DND-41 (cell line): ENCODE measurements at regions not wholly inside any gene's neighbourhood (a gene's known extent, or its start where the extent isn't known, plus 50 kb on each side); places are given as distances from the start of the nearest gene placed in this dataset.

Experiments
- ATAC-seq: fragments of 200-7000 bp; cut with Tn5 transposase; 3 replicates; pipeline ENCODE4 v1.9.1; 2021; ENCODE audit warnings: low read depth; ENCODE audit not compliant: insufficient read depth
- DNase-seq: peaks from one replicate; pipeline ENCODE4 v3.0.0-alpha.2; 2020
- H2AFZ ChIP-seq: 2 replicates; pipeline ENCODE4 v1.6.0; 2012; ENCODE audit warnings: low read depth, low read length
- H3K27ac ChIP-seq: 2 replicates; pipeline ENCODE4 v1.5.1; 2012; ENCODE audit warnings: low read length, inconsistent platforms
- H3K27me3 ChIP-seq: fragments of 200-600 bp; sonication (generic); 2 replicates; pipeline ENCODE4 v1.6.0; 2012; ENCODE audit warnings: low read length, mild to moderate bottlenecking, inconsistent platforms; ENCODE audit not compliant: insufficient read depth, poor library complexity
- H3K36me3 ChIP-seq: 2 replicates; pipeline ENCODE4 v1.5.1; 2012; ENCODE audit warnings: low read length, inconsistent platforms; ENCODE audit not compliant: insufficient read depth
- H3K4me1 ChIP-seq: 2 replicates; pipeline ENCODE4 v1.5.1; 2012; ENCODE audit warnings: mild to moderate bottlenecking, low read length; ENCODE audit not compliant: insufficient read depth
- H3K4me2 ChIP-seq: 2 replicates; pipeline ENCODE4 v1.6.0; 2012; ENCODE audit warnings: mild to moderate bottlenecking, moderate library complexity, low read length, inconsistent platforms; ENCODE audit not compliant: insufficient read depth
- H3K4me3 ChIP-seq, 2 experiments: fragments of 200-600 bp in 1 of 2; shearing (Covaris generic) in 1 of 2; 2 replicates each; pipeline ENCODE4 v1.5.1; 2012 to 2016; ENCODE audit warnings: inconsistent platforms in 2 of 2, low read length in 2 of 2, mild to moderate bottlenecking in 2 of 2, low read depth in 1 of 2, moderate library complexity in 1 of 2
- H3K79me2 ChIP-seq: 2 replicates; pipeline ENCODE4 v1.6.0; 2012; ENCODE audit warnings: low read length, inconsistent platforms; ENCODE audit not compliant: insufficient read depth
- H3K9ac ChIP-seq: 2 replicates; pipeline ENCODE4 v1.6.0; 2012; ENCODE audit warnings: low read depth, mild to moderate bottlenecking, inconsistent platforms, low read length, moderate library complexity
- H3K9me3 ChIP-seq: 2 replicates; pipeline ENCODE4 v1.5.1; 2012; ENCODE audit warnings: low read length, moderate library complexity, mild to moderate bottlenecking, inconsistent platforms; ENCODE audit not compliant: insufficient read depth, severe bottlenecking
- H4K20me1 ChIP-seq: 2 replicates; pipeline ENCODE4 v1.6.0; 2012; ENCODE audit warnings: low read length; ENCODE audit not compliant: insufficient read depth
- EZH2 ChIP-seq: IDR thresholded peaks from 3 replicates; pipeline ENCODE4 v1.6.1; 2012; ENCODE audit warnings: borderline replicate concordance, low read depth, mild to moderate bottlenecking, moderate library complexity, low read length, inconsistent platforms; ENCODE audit not compliant: severe bottlenecking
- TF ChIP-seq, protein P1 (sequence below): IDR thresholded peaks from 2 replicates; pipeline ENCODE4 v1.5.1; 2012; ENCODE audit warnings: borderline replicate concordance, low read length, moderate library complexity, mild to moderate bottlenecking; ENCODE audit not compliant: poor library complexity, severe bottlenecking; ENCODE audit errors: extremely low read depth

DNA sequence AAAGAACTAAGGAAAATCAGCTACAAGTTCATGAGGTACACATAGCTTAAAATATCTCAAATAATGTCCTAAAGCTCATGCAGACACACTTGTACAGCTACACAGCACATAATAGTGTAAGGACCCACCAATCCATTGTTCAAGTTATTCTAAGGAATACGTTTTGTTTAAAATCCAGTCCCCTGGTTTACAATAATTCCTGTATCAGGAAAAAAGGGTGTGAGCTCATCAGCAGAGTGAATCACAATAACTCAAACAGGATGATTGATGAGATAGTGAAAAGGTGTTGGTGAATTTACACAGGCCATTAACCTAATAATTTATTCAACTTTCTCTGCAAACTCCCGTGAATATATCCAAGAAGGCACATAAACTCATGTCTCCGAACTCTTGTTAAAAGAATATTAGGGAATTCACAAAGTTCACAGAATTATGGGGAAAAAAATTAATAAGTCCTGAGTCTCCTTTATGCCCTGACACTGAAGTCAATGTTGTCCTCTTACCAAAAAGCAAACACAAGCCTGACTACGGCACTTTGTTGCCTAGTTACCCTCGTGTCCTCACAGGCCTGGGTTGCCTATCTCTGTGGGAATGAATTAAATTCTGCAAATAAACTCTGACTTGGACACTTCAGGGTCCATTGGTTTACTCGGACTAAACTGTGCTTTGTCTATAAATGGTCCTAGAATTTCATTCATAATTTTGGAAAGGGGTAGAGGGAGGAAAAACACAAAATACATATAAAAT lies 142.8 kb upstream of the PDE4D start:
- Histone ChIP-seq H3K4me3 (no peak overlapping the region), H3K27ac (no peak overlapping the region)
- no peak for DNase-seq

DNA sequence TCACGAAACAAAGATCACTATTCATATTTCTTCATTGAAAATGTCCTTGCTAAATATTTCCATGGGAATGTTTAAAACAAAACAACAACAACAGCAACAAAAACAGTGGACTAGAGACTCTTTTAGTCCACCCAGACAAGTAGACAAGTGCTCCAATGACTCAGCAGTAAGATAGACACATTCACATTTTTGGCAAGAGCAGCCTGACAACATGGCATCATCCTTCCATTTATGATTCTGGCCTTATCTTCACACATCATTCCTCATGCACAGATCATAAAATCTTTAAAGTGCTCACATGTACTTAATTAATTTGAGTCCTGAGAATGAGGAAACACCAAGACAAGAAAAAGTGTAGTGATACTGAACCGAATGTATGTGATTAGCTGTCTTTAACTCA lies 132.6 kb upstream of the PDE4D start:
- Histone ChIP-seq H3K4me1 (no peaks in the 10 kb centered on the region), H4K20me1 (no peaks in the 10 kb centered on the region), H3K4me3 (no peak overlapping the region), H3K4me2 (no peak overlapping the region), H3K36me3 (no peaks in the 10 kb centered on the region), H3K79me2 (no peaks in the 10 kb centered on the region), H2AFZ (no peak overlapping the region), H3K27me3 (no peaks in the 10 kb centered on the region), H3K9ac (no peak overlapping the region), H3K27ac (no peak overlapping the region), H3K9me3 (no peaks in the 10 kb centered on the region)
- ATAC-seq (no peak), DNase-seq (no peak)
- no peak for TF ChIP-seq EZH2
- TF ChIP-seq, protein P1, sequence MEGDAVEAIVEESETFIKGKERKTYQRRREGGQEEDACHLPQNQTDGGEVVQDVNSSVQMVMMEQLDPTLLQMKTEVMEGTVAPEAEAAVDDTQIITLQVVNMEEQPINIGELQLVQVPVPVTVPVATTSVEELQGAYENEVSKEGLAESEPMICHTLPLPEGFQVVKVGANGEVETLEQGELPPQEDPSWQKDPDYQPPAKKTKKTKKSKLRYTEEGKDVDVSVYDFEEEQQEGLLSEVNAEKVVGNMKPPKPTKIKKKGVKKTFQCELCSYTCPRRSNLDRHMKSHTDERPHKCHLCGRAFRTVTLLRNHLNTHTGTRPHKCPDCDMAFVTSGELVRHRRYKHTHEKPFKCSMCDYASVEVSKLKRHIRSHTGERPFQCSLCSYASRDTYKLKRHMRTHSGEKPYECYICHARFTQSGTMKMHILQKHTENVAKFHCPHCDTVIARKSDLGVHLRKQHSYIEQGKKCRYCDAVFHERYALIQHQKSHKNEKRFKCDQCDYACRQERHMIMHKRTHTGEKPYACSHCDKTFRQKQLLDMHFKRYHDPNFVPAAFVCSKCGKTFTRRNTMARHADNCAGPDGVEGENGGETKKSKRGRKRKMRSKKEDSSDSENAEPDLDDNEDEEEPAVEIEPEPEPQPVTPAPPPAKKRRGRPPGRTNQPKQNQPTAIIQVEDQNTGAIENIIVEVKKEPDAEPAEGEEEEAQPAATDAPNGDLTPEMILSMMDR = no peak

More for the DNA sequence above, 142.8 kb upstream of the PDE4D start:
- no peak overlapping the region for H2AFZ ChIP-seq
- no peak for ATAC-seq
- H3K4me1 ChIP-seq = no peaks in the 10 kb centered on the region
- H3K4me2 ChIP-seq = no peak overlapping the region
- no peak overlapping the region for H3K9ac ChIP-seq
- no peaks in the 10 kb centered on the region for H3K79me2 ChIP-seq
- no peak for TF ChIP-seq EZH2
- TF ChIP-seq, protein P1 = no peak
- H3K36me3 ChIP-seq = no peaks in the 10 kb centered on the region
- H3K27me3 ChIP-seq = no peaks in the 10 kb centered on the region
- no peaks in the 10 kb centered on the region for H3K9me3 ChIP-seq
- H4K20me1 ChIP-seq = no peaks in the 10 kb centered on the region

- H2AFZ ChIP-seq = no peak overlapping the region
- H3K4me2 ChIP-seq = no peak overlapping the region
- H3K27me3 ChIP-seq = no peaks in the 10 kb centered on the region
- H3K9ac ChIP-seq = no peak overlapping the region
- no peaks in the 10 kb centered on the region for H3K4me1 ChIP-seq
- ATAC-seq (no peak), DNase-seq (no peak)
- H3K79me2 ChIP-seq = no peaks in the 10 kb centered on the region
- no peak overlapping the region for H3K27ac ChIP-seq
- no peaks in the 10 kb centered on the region for H3K36me3 ChIP-seq
- H4K20me1 ChIP-seq = no peaks in the 10 kb centered on the region
- no peaks in the 10 kb centered on the region for H3K9me3 ChIP-seq
- TF ChIP-seq, protein P1 = no peak
- TF ChIP-seq EZH2 = no peak
- no peak overlapping the region for H3K4me3 ChIP-seq
Measured at GRCh38 chr5:60024104-60024503, 130.6 kb upstream of the PDE4D start.
